ENCODE measurements at regions not wholly inside any gene's neighbourhood (a gene's known extent, or its start where the extent isn't known, plus 50 kb on each side); places are given as distances from the start of the nearest gene placed in this dataset.

- Histone ChIP-seq H3K27me3 (no peaks in the 10 kb centered on the region), H3K9me3 (no peaks in the 10 kb centered on the region), H3K4me1 (no peaks in the 10 kb centered on the region), H3K4me3 (no peak overlapping the region), H3K27ac (no peak overlapping the region), H3K36me3 (no peaks in the 10 kb centered on the region)
- TF ChIP-seq CTCF (IDR thresholded peaks at IDR 0.05) = no peak
- DNase-seq (ENCODE audit: low spot score) = no peak
Observed at GRCh38 chr5:15069407-15069905, 197.9 kb upstream of the ANKH start.

- H3K4me1 ChIP-seq = no peaks in the 10 kb centered on the region
- H3K36me3 ChIP-seq = no peaks in the 10 kb centered on the region
- H3K9me3 ChIP-seq = no peaks in the 10 kb centered on the region
- no peaks in the 10 kb centered on the region for H3K27me3 ChIP-seq
- no peak for DNase-seq (ENCODE audit: low spot score)
- TF ChIP-seq CTCF (IDR thresholded peaks at IDR 0.05) = no peak
- no peak overlapping the region for H3K27ac ChIP-seq
- H3K4me3 ChIP-seq = no peak overlapping the region
Observed at GRCh38 chr5:15065091-15065490, 193.5 kb upstream of the ANKH start.

- Histone ChIP-seq H3K36me3 (no peaks in the 10 kb centered on the region), H3K4me1 (no peaks in the 10 kb centered on the region), H3K4me3 (no peak overlapping the region), H3K9me3 (no peaks in the 10 kb centered on the region), H3K27ac (no peak overlapping the region), H3K27me3 (no peaks in the 10 kb centered on the region)
- no peak for DNase-seq (ENCODE audit: low spot score)
- TF ChIP-seq CTCF (IDR thresholded peaks at IDR 0.05) = no peak
Observed at GRCh38 chr5:15064396-15064795, 192.8 kb upstream of the ANKH start.

GRCh38 chr5:15056988-15057592 lies 185.5 kb upstream of the ANKH start:
- Histone ChIP-seq H3K27me3 (no peaks in the 10 kb centered on the region), H3K4me1 (no peaks in the 10 kb centered on the region), H3K27ac (no peak overlapping the region), H3K4me3 (no peak overlapping the region), H3K9me3 (peaks cover 0 to 11% of the 10 kb centered on the region in 2 donors), H3K36me3 (no peaks in the 10 kb centered on the region)
- DNase-seq (ENCODE audit: low spot score) = no peak
- no peak for TF ChIP-seq CTCF (IDR thresholded peaks at IDR 0.05)

- Histone ChIP-seq H3K27me3 (no peaks in the 10 kb centered on the region), H3K4me3 (no peak overlapping the region), H3K4me1 (no peaks in the 10 kb centered on the region), H3K36me3 (no peaks in the 10 kb centered on the region), H3K27ac (no peak overlapping the region), H3K9me3 (peaks cover 0 to 4% of the 10 kb centered on the region in 2 donors)
- DNase-seq (ENCODE audit: low spot score) = no peak
- TF ChIP-seq CTCF (IDR thresholded peaks at IDR 0.05) = no peak
Observed at GRCh38 chr5:15044521-15044920, 172.9 kb upstream of the ANKH start.

Measured in right atrium auricular region (tissue), 2 donors.